HCT116 (cell line): ENCODE measurements at regions not wholly inside any gene's neighbourhood (a gene's known extent, or its start where the extent isn't known, plus 50 kb on each side); places are given as distances from the start of the nearest gene placed in this dataset.

Experiments used
- ATAC-seq: fragments of 200-7000 bp; cut with Tn5 transposase; 2 replicates; pipeline ENCODE4 v1.9.1; 2020; ENCODE audit warnings: mild to moderate bottlenecking, moderate library complexity
- BruUV-seq: library from RNA; stranded (reverse); fragments of 400-500 nt; replicated peaks from 2 replicates; lab custom pipeline; 2021; lab: Mats Ljungman, UMichigan
- CTCF ChIA-PET: fragments of 300-600 bp; sonication (Branson Sonifier 250); formaldehyde crosslinking; loops from one replicate; lab custom pipeline; 2021; ENCODE audit warnings: antibody characterized with exemption; lab: Charles Lee
- POLR2A ChIA-PET: fragments of 300-600, 350-600 bp; sonication (Branson Sonifier 250); formaldehyde crosslinking; loops from one replicate; lab custom pipeline; 2021; ENCODE audit warnings: antibody characterized with exemption; lab: Charles Lee
- RAD21 ChIA-PET, 2 experiments: fragments of 300-600 bp; sonication (Branson Sonifier 250); formaldehyde crosslinking; loops; one replicate each; lab custom pipeline; 2023; ENCODE audit warnings: low total read pairs in 2 of 2; ENCODE audit not compliant: uncharacterized antibody in 2 of 2, unreplicated experiment in 2 of 2, low non-redundant PET in 1 of 2; lab: Charles Lee
- DNase-seq: peaks from one replicate; pipeline ENCODE4 v3.0.0-alpha.2; 2010; ENCODE audit warnings: low read depth, low spot score
- H2AFZ ChIP-seq: fragments of 200-600 bp; shearing (Covaris generic), sonication (generic); 2 replicates; pipeline ENCODE4 v1.6.1; 2017; ENCODE audit warnings: low read depth, mixed run types, mixed read lengths, antibody characterized with exemption, low read length; ENCODE audit not compliant: poor library complexity, severe bottlenecking
- H3K27ac ChIP-seq: 2 replicates; pipeline ENCODE4 v1.5.1; 2012; ENCODE audit warnings: low read depth, low read length
- H3K27me3 ChIP-seq: fragments of 200-600 bp; sonication (generic); 2 replicates; pipeline ENCODE4 v1.6.1; 2016; ENCODE audit warnings: mixed run types, low read length, mixed read lengths; ENCODE audit not compliant: insufficient read depth
- H3K36me3 ChIP-seq, 2 experiments: fragments of 200-500 bp in 1 of 2; fragments of 200-600 bp in 1 of 2; sonication (Bioruptor generic) in 1 of 2; sonication (generic) in 1 of 2; 2 replicates each; pipeline versions ENCODE4 v1.5.1 to v1.6.1; 2014 to 2016; ENCODE audit warnings: low read length in 2 of 2, inconsistent platforms in 1 of 2, mixed read lengths in 1 of 2, mixed run types in 1 of 2; ENCODE audit not compliant: insufficient read depth in 2 of 2, control insufficient read depth in 1 of 2
- H3K4me1 ChIP-seq, 2 experiments: fragments of 200-600 bp in 1 of 2; sonication (generic) in 1 of 2; 2 replicates each; pipeline versions ENCODE4 v1.5.1 to v1.6.1; 2012 to 2017; ENCODE audit warnings: low read length in 2 of 2, inconsistent platforms in 1 of 2, mild to moderate bottlenecking in 1 of 2, mixed read lengths in 1 of 2, mixed run types in 1 of 2, moderate library complexity in 1 of 2; ENCODE audit not compliant: insufficient read depth in 2 of 2, control insufficient read depth in 1 of 2
- H3K4me2 ChIP-seq: fragments of 200-600 bp; sonication (generic); 2 replicates; pipeline ENCODE4 v1.6.1; 2017; ENCODE audit warnings: mixed run types, low read length, mixed read lengths
- H3K4me3 ChIP-seq, 2 experiments: fragments of 200-600 bp in 1 of 2; sonication (generic) in 1 of 2; replicated peaks in 1 of 2; 2 replicates each; pipeline ENCODE4 v1.5.1; 2011 to 2016; ENCODE audit warnings: low read length in 2 of 2, control low read depth in 1 of 2, low read depth in 1 of 2, mild to moderate bottlenecking in 1 of 2, mixed read lengths in 1 of 2, mixed run types in 1 of 2
- H3K79me2 ChIP-seq: fragments of 200-600 bp; sonication (generic); 2 replicates; pipeline ENCODE4 v1.6.1; 2017; ENCODE audit warnings: mild to moderate bottlenecking, mixed run types, low read length, moderate library complexity, mixed read lengths; ENCODE audit not compliant: insufficient read depth
- H3K9ac ChIP-seq: fragments of 200-600 bp; sonication (generic); 2 replicates; pipeline ENCODE4 v1.6.1; 2016; ENCODE audit warnings: low read length, mixed read lengths
- H3K9me2 ChIP-seq: fragments of 200-600 bp; sonication (generic), shearing (Covaris generic); 2 replicates; pipeline ENCODE4 v1.6.1; 2017; ENCODE audit warnings: mixed run types, mild to moderate bottlenecking, moderate library complexity; ENCODE audit not compliant: insufficient read depth
- H3K9me3 ChIP-seq, 2 experiments: fragments of 200-500 bp in 1 of 2; fragments of 200-600 bp in 1 of 2; sonication (Bioruptor generic) in 1 of 2; sonication (generic) in 1 of 2; 2 replicates each; pipeline ENCODE4 v1.6.1; 2014 to 2017; ENCODE audit warnings: low read length in 2 of 2, mixed read lengths in 2 of 2, inconsistent platforms in 1 of 2, low read depth in 1 of 2, mild to moderate bottlenecking in 1 of 2, mixed run types in 1 of 2, moderate library complexity in 1 of 2; ENCODE audit not compliant: control insufficient read depth in 1 of 2, insufficient read depth in 1 of 2
- H4K20me1 ChIP-seq: fragments of 200-600 bp; sonication (generic), shearing (Covaris generic); 2 replicates; pipeline ENCODE4 v1.6.1; 2017; ENCODE audit warnings: mixed run types, mild to moderate bottlenecking, moderate library complexity; ENCODE audit not compliant: insufficient read depth
- CEBPB ChIP-seq: IDR thresholded peaks from 2 replicates; pipeline ENCODE4 v1.6.1; 2012; ENCODE audit warnings: low read depth
- EZH2 ChIP-seq: fragments of 200-600 bp; sonication (generic); IDR thresholded peaks from 2 replicates; pipeline ENCODE4 v1.6.1; 2017; ENCODE audit warnings: antibody characterized with exemption, mixed run types
- EZH2phosphoT487 ChIP-seq: fragments of 200-600 bp; IDR thresholded peaks from 2 replicates; pipeline ENCODE4 v1.6.1; 2018; ENCODE audit warnings: antibody characterized with exemption, borderline replicate concordance
- FOSL1 ChIP-seq: IDR thresholded peaks from 2 replicates; pipeline ENCODE4 v1.6.1; 2012; ENCODE audit warnings: low read depth
- RAD21 ChIP-seq: IDR thresholded peaks from 2 replicates; pipeline ENCODE4 v1.6.1; 2012; ENCODE audit warnings: low read depth, mild to moderate bottlenecking
- SIN3A ChIP-seq: IDR thresholded peaks from 2 replicates; pipeline ENCODE4 v1.6.1; 2012; ENCODE audit warnings: low read depth
- SP1 ChIP-seq: IDR thresholded peaks from 2 replicates; pipeline ENCODE4 v1.6.1; 2012; ENCODE audit warnings: low read depth
- SRF ChIP-seq: IDR thresholded peaks from 2 replicates; pipeline ENCODE4 v1.6.1; 2012; ENCODE audit warnings: low read depth
- YY1 ChIP-seq: IDR thresholded peaks from 2 replicates; pipeline ENCODE4 v1.6.1; 2011; ENCODE audit warnings: low read length, low read depth, moderate library complexity, mild to moderate bottlenecking; ENCODE audit not compliant: insufficient replicate concordance; ENCODE audit errors: extremely low read depth
- ZFX ChIP-seq: fragments of 450-650 bp; IDR thresholded peaks from 2 replicates; pipeline ENCODE4 v1.6.1; 2017
- ZNF274 ChIP-seq: fragments of 200-500 bp; sonication (Bioruptor generic); IDR thresholded peaks from 2 replicates; pipeline ENCODE4 v1.6.1; 2014; ENCODE audit warnings: mild to moderate bottlenecking, low read depth, low read length, inconsistent platforms
- intact Hi-C: fragments of 100-400 bp; cut with micrococcal nuclease; formaldehyde crosslinking; loops from 2 replicates; pipeline ENCODE4 v1.10.0; 2022
- TF ChIP-seq, protein P1 (sequence below): IDR thresholded peaks from 2 replicates; pipeline ENCODE4 v1.6.1; 2012; ENCODE audit warnings: low read depth
- TF ChIP-seq, protein P2 (sequence below), 3 experiments: fragments of 200-600 bp in 1 of 3; sonication (generic) in 1 of 3; IDR thresholded peaks in 2 of 3; conservative IDR thresholded peaks in 1 of 3; 2 replicates each; pipeline ENCODE4 v1.5.1; 2012 to 2017; ENCODE audit warnings: low read depth in 2 of 3, low read length in 2 of 3, antibody characterized with exemption in 1 of 3, borderline replicate concordance in 1 of 3, control low read depth in 1 of 3, mild to moderate bottlenecking in 1 of 3, mixed read lengths in 1 of 3, mixed run types in 1 of 3, moderate library complexity in 1 of 3; ENCODE audit not compliant: insufficient read depth in 1 of 3
- TF ChIP-seq, protein P3 (sequence below): IDR thresholded peaks from 2 replicates; pipeline ENCODE4 v1.6.1; 2011; ENCODE audit warnings: mild to moderate bottlenecking, low read length, moderate library complexity; ENCODE audit not compliant: insufficient replicate concordance; ENCODE audit errors: extremely low read depth
- TF ChIP-seq, protein P4 (sequence below): IDR thresholded peaks from 2 replicates; pipeline ENCODE4 v1.6.1; 2012
- TF ChIP-seq, protein P5 (sequence below): IDR thresholded peaks from 2 replicates; pipeline ENCODE4 v1.6.1; 2012

DNA sequence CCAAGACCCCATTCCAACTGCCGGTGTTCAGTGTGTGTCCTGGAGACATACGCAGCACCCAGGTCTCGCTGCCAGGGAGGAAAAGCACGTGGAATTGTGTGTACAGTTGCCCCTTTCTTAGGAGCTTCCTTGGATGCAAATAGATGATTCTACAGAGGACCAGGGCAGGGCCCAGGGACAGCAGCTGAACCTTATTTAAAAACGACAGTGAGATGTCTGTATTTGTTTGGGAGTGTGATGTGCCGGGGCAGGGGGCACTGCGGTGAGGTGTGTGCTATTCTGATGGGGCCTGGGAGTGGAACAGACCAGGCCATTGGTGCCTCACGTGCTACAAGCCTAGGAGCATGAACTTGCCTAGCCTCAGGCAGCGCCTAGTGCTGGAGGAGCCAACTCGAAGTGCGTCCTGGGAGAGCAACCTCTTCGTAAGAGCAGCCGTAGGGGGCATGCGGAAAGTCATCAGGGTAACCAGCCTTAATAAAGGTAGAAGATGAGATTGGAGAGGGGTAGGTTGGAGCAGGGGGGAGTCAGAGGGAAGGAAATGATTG lies 98.3 kb upstream of the ESRRB start:
- Histone ChIP-seq H3K36me3 (no peaks in the 10 kb centered on the region), H3K4me1 (no peaks in the 10 kb centered on the region), H2AFZ (no peak overlapping the region), H3K9me3 (no peaks in the 10 kb centered on the region), H3K4me2 (no peak overlapping the region), H3K79me2 (no peaks in the 10 kb centered on the region), H3K9ac (no peak overlapping the region), H3K4me3 (no peak overlapping the region), H3K27ac (no peak overlapping the region), H4K20me1 (no peaks in the 10 kb centered on the region), H3K27me3 (no peaks in the 10 kb centered on the region), H3K9me2 (no peaks in the 10 kb centered on the region)
- POLR2A ChIA-PET: no interaction called here
- intact Hi-C loops: no loop called here
- TF ChIP-seq, protein P1, sequence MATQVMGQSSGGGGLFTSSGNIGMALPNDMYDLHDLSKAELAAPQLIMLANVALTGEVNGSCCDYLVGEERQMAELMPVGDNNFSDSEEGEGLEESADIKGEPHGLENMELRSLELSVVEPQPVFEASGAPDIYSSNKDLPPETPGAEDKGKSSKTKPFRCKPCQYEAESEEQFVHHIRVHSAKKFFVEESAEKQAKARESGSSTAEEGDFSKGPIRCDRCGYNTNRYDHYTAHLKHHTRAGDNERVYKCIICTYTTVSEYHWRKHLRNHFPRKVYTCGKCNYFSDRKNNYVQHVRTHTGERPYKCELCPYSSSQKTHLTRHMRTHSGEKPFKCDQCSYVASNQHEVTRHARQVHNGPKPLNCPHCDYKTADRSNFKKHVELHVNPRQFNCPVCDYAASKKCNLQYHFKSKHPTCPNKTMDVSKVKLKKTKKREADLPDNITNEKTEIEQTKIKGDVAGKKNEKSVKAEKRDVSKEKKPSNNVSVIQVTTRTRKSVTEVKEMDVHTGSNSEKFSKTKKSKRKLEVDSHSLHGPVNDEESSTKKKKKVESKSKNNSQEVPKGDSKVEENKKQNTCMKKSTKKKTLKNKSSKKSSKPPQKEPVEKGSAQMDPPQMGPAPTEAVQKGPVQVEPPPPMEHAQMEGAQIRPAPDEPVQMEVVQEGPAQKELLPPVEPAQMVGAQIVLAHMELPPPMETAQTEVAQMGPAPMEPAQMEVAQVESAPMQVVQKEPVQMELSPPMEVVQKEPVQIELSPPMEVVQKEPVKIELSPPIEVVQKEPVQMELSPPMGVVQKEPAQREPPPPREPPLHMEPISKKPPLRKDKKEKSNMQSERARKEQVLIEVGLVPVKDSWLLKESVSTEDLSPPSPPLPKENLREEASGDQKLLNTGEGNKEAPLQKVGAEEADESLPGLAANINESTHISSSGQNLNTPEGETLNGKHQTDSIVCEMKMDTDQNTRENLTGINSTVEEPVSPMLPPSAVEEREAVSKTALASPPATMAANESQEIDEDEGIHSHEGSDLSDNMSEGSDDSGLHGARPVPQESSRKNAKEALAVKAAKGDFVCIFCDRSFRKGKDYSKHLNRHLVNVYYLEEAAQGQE: no peak
- TF ChIP-seq YY1: no peak
- TF ChIP-seq EZH2: no peak
- TF ChIP-seq CEBPB: no peak
- no peak for TF ChIP-seq SIN3A
- TF ChIP-seq, protein P2, sequence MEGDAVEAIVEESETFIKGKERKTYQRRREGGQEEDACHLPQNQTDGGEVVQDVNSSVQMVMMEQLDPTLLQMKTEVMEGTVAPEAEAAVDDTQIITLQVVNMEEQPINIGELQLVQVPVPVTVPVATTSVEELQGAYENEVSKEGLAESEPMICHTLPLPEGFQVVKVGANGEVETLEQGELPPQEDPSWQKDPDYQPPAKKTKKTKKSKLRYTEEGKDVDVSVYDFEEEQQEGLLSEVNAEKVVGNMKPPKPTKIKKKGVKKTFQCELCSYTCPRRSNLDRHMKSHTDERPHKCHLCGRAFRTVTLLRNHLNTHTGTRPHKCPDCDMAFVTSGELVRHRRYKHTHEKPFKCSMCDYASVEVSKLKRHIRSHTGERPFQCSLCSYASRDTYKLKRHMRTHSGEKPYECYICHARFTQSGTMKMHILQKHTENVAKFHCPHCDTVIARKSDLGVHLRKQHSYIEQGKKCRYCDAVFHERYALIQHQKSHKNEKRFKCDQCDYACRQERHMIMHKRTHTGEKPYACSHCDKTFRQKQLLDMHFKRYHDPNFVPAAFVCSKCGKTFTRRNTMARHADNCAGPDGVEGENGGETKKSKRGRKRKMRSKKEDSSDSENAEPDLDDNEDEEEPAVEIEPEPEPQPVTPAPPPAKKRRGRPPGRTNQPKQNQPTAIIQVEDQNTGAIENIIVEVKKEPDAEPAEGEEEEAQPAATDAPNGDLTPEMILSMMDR (IDR thresholded peaks at IDR 0.05 in 2 of 3, conservative IDR thresholded peaks at IDR 0.05 in 1 of 3; ENCODE audit: borderline replicate concordance in 1 of 3, insufficient read depth in 1 of 3, low read depth in 2 of 3, low read length in 2 of 3): no peak
- no peak for TF ChIP-seq SRF
- no peak for TF ChIP-seq SP1
- TF ChIP-seq ZFX: no peak
- TF ChIP-seq, protein P3, sequence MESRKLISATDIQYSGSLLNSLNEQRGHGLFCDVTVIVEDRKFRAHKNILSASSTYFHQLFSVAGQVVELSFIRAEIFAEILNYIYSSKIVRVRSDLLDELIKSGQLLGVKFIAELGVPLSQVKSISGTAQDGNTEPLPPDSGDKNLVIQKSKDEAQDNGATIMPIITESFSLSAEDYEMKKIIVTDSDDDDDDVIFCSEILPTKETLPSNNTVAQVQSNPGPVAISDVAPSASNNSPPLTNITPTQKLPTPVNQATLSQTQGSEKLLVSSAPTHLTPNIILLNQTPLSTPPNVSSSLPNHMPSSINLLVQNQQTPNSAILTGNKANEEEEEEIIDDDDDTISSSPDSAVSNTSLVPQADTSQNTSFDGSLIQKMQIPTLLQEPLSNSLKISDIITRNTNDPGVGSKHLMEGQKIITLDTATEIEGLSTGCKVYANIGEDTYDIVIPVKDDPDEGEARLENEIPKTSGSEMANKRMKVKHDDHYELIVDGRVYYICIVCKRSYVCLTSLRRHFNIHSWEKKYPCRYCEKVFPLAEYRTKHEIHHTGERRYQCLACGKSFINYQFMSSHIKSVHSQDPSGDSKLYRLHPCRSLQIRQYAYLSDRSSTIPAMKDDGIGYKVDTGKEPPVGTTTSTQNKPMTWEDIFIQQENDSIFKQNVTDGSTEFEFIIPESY: no peak
- TF ChIP-seq, protein P4, sequence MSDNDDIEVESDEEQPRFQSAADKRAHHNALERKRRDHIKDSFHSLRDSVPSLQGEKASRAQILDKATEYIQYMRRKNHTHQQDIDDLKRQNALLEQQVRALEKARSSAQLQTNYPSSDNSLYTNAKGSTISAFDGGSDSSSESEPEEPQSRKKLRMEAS: no peak
- TF ChIP-seq EZH2phosphoT487: no peak
- no peak for TF ChIP-seq RAD21
- no peak for TF ChIP-seq FOSL1
- no peak for TF ChIP-seq ZNF274
- TF ChIP-seq, protein P5, sequence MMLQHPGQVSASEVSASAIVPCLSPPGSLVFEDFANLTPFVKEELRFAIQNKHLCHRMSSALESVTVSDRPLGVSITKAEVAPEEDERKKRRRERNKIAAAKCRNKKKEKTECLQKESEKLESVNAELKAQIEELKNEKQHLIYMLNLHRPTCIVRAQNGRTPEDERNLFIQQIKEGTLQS: no peak
- CTCF ChIA-PET: no interaction called here
- no TSS peak for BruUV-seq
- no peak for DNase-seq
- RAD21 ChIA-PET: no interaction called here
- ATAC-seq: no peak
